ENCODE measurements at regions not wholly inside any gene's neighbourhood (a gene's known extent, or its start where the extent isn't known, plus 50 kb on each side); places are given as distances from the start of the nearest gene placed in this dataset.

- TF ChIP-seq EZH2 (IDR thresholded peaks at IDR 0.05; ENCODE audit: borderline replicate concordance, low read depth, low read length, severe bottlenecking) (no peak), POLR2A (IDR thresholded peaks at IDR 0.05; ENCODE audit: low read depth, low read length) (no peak), GATA2 (IDR thresholded peaks at IDR 0.05; ENCODE audit: insufficient read depth, insufficient read length, low read depth, low read length) (no peak), POLR2AphosphoS5 (IDR thresholded peaks at IDR 0.05; ENCODE audit: insufficient read depth, low read depth, low read length) (no peak), JUN (IDR thresholded peaks at IDR 0.05; ENCODE audit: borderline replicate concordance, insufficient read depth, insufficient read length, low read depth) (no peak), MYC (IDR thresholded peaks at IDR 0.05; ENCODE audit: low read depth, low read length) (no peak)
- TF ChIP-seq, protein P1, sequence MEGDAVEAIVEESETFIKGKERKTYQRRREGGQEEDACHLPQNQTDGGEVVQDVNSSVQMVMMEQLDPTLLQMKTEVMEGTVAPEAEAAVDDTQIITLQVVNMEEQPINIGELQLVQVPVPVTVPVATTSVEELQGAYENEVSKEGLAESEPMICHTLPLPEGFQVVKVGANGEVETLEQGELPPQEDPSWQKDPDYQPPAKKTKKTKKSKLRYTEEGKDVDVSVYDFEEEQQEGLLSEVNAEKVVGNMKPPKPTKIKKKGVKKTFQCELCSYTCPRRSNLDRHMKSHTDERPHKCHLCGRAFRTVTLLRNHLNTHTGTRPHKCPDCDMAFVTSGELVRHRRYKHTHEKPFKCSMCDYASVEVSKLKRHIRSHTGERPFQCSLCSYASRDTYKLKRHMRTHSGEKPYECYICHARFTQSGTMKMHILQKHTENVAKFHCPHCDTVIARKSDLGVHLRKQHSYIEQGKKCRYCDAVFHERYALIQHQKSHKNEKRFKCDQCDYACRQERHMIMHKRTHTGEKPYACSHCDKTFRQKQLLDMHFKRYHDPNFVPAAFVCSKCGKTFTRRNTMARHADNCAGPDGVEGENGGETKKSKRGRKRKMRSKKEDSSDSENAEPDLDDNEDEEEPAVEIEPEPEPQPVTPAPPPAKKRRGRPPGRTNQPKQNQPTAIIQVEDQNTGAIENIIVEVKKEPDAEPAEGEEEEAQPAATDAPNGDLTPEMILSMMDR (IDR thresholded peaks at IDR 0.05; ENCODE audit: extremely low read depth in 1 of 2, insufficient read depth in 1 of 2, low read depth in 1 of 2, low read length in 2 of 2), result no peak
- TF ChIP-seq, protein P2, sequence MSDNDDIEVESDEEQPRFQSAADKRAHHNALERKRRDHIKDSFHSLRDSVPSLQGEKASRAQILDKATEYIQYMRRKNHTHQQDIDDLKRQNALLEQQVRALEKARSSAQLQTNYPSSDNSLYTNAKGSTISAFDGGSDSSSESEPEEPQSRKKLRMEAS (IDR thresholded peaks at IDR 0.05; ENCODE audit: insufficient read depth, insufficient read length), result no peak
These were observed 158.0 kb upstream of the RTL1 start for GRCh38 chr14:101061411-101062064.

All from endothelial cell of umbilical vein (primary cell).